A549 (cell line): ENCODE measurements at regions not wholly inside any gene's neighbourhood (a gene's known extent, or its start where the extent isn't known, plus 50 kb on each side); places are given as distances from the start of the nearest gene placed in this dataset.

Experiments
- ATAC-seq, 2 experiments: fragments of 200-7000 bp in 1 of 2; fragments of >200 bp in 1 of 2; cut with Nextera tagmentation in 1 of 2; cut with Tn5 transposase in 1 of 2; 3 replicates each; pipeline versions ENCODE4 v1.8.0 to v1.9.1; 2018 to 2020; ENCODE audit warnings: mild to moderate bottlenecking in 1 of 2, moderate library complexity in 1 of 2
- CTCF ChIA-PET: fragments of 300-600 bp; sonication (Branson Sonifier 250); formaldehyde crosslinking; extraction: SDS; loops from one replicate; lab custom pipeline; 2021; ENCODE audit warnings: antibody characterized with exemption, inconsistent platforms; lab: Yijun Ruan, JAX
- POLR2A ChIA-PET: fragments of 350-600 bp; formaldehyde crosslinking; extraction: SDS; loops from one replicate; lab custom pipeline; 2021; ENCODE audit warnings: antibody characterized with exemption, inconsistent platforms; lab: Yijun Ruan, JAX
- DNase-seq, 2 experiments: peaks; one replicate each; pipeline versions ENCODE4 v3.0.0 to v3.0.0-alpha.2; 2011 to 2016; ENCODE audit warnings: low read depth in 1 of 2, low spot score in 1 of 2
- FAIRE-seq: peaks from 2 replicates; lab custom pipeline; 2011; peaks lifted over from hg19 to GRCh38; lab: Jason Lieb, UNC
- H3K27ac ChIP-seq, 2 experiments: fragments of >200 bp; sonication (Bioruptor Twin); formaldehyde crosslinking; 3 replicates each; pipeline ENCODE4 v1.5.1; 2016 to 2017
- H3K4me1 ChIP-seq: fragments of >200 bp; sonication (Bioruptor Twin); formaldehyde crosslinking; 3 replicates; pipeline ENCODE4 v1.6.1; 2016
- H3K4me2 ChIP-seq: fragments of >200 bp; sonication (Bioruptor Twin); formaldehyde crosslinking; 3 replicates; pipeline ENCODE4 v1.6.1; 2016
- H3K4me3 ChIP-seq: fragments of >200 bp; sonication (Bioruptor Twin); formaldehyde crosslinking; 3 replicates; pipeline ENCODE4 v1.5.1; 2016
- H3K9me3 ChIP-seq: fragments of >200 bp; sonication (Bioruptor Twin); formaldehyde crosslinking; 3 replicates; pipeline ENCODE4 v1.6.1; 2016
- ATOH8 ChIP-seq: fragments of 250-450 bp; sonication (Bioruptor Pico); IDR thresholded peaks from 2 replicates; pipeline ENCODE4 v1.5.0; 2020; ENCODE audit warnings: low read depth, mild to moderate bottlenecking, moderate library complexity
- CEBPB ChIP-seq, 2 experiments: fragments of >200 bp in 1 of 2; sonication (Bioruptor Twin) in 1 of 2; formaldehyde crosslinking in 1 of 2; IDR thresholded peaks; 2 replicates each; pipeline ENCODE4 v1.6.1; 2012 to 2016
- CTCF ChIP-seq: fragments of >200 bp; sonication (Bioruptor Twin); formaldehyde crosslinking; IDR thresholded peaks from 3 replicates; pipeline ENCODE4 v1.5.1; 2016
- EHF ChIP-seq: fragments of 250-450 bp; sonication (Bioruptor Pico); IDR thresholded peaks from 2 replicates; pipeline ENCODE4 v1.5.0; 2020; ENCODE audit warnings: mild to moderate bottlenecking
- EHMT2 ChIP-seq: fragments of 200-600 bp; sonication (generic); IDR thresholded peaks from 2 replicates; pipeline ENCODE4 v1.6.1; 2016; ENCODE audit warnings: antibody characterized with exemption, low read depth, mild to moderate bottlenecking, moderate library complexity
- EP300 ChIP-seq, 2 experiments: fragments of >200 bp; sonication (Bioruptor Twin); formaldehyde crosslinking; IDR thresholded peaks; 2 replicates in 1 of 2; 3 replicates in 1 of 2; pipeline ENCODE4 v1.6.1; 2016 to 2017
- GATA3 ChIP-seq: IDR thresholded peaks from 2 replicates; pipeline ENCODE4 v1.6.1; 2012; ENCODE audit warnings: borderline replicate concordance
- HDAC2 ChIP-seq: fragments of 200-600 bp; sonication (generic); IDR thresholded peaks from 2 replicates; pipeline ENCODE4 v1.6.1; 2016
- HES2 ChIP-seq: fragments of >200 bp; sonication (Bioruptor Twin); formaldehyde crosslinking; IDR thresholded peaks from 2 replicates; pipeline ENCODE4 v1.6.1; 2016
- HEYL ChIP-seq: fragments of 250-450 bp; sonication (Bioruptor Pico); IDR thresholded peaks from 2 replicates; pipeline ENCODE4 v1.8.0; 2021; ENCODE audit warnings: mild to moderate bottlenecking, moderate library complexity
- HOXA7 ChIP-seq: fragments of 250-450 bp; sonication (Bioruptor Pico); IDR thresholded peaks from 2 replicates; pipeline ENCODE4 v1.5.0; 2020; ENCODE audit warnings: mild to moderate bottlenecking, moderate library complexity
- NFE2L2 ChIP-seq: fragments of 150-350 bp; conservative IDR thresholded peaks from 2 replicates; pipeline ENCODE4 v1.6.1; 2014; ENCODE audit warnings: low read length
- PHF8 ChIP-seq: fragments of 200-600 bp; sonication (generic); IDR thresholded peaks from 2 replicates; pipeline ENCODE4 v1.6.1; 2016; ENCODE audit warnings: low read depth, mild to moderate bottlenecking, antibody characterized with exemption, moderate library complexity, borderline replicate concordance
- POLR2AphosphoS2 ChIP-seq: conservative IDR thresholded peaks from 2 replicates; pipeline ENCODE4 v1.6.1; 2012; ENCODE audit warnings: low read length, improper control_type of control experiment, inconsistent platforms
- RAD21 ChIP-seq, 2 experiments: fragments of >200 bp in 1 of 2; sonication (Bioruptor Twin) in 1 of 2; formaldehyde crosslinking in 1 of 2; IDR thresholded peaks in 1 of 2; conservative IDR thresholded peaks in 1 of 2; 2 replicates in 1 of 2; 3 replicates in 1 of 2; pipeline ENCODE4 v1.6.1; 2012 to 2018; ENCODE audit warnings: inconsistent platforms in 1 of 2
- RARB ChIP-seq: fragments of 250-450 bp; sonication (Bioruptor Pico); IDR thresholded peaks from 2 replicates; pipeline ENCODE4 v1.8.0; 2021; ENCODE audit warnings: mild to moderate bottlenecking, moderate library complexity
- SMC3 ChIP-seq: fragments of >200 bp; sonication (Bioruptor Twin); formaldehyde crosslinking; IDR thresholded peaks from 3 replicates; pipeline ENCODE4 v1.6.1; 2018; ENCODE audit warnings: inconsistent platforms
- TFCP2L1 ChIP-seq: fragments of 250-450 bp; sonication (Bioruptor Pico); IDR thresholded peaks from 2 replicates; pipeline ENCODE4 v1.5.0; 2021; ENCODE audit warnings: mild to moderate bottlenecking
- ZNF302 ChIP-seq: fragments of 250-450 bp; sonication (Bioruptor Pico); IDR thresholded peaks from 2 replicates; pipeline ENCODE4 v1.9.0; 2021; ENCODE audit warnings: inconsistent platforms, mild to moderate bottlenecking, moderate library complexity
- WGBS: methylation state at CpG from one replicate; pipeline ENCODE4 v1.1.6; 2017; ENCODE audit errors: missing lambda C conversion rate; 5-methylcytosine and 5-hydroxymethylcytosine counted together

GRCh38 chr3:14303336-14304100, 98.9 kb upstream of the SLC6A6 start:
- Histone ChIP-seq H3K4me2 (no peak overlapping the region), H3K4me1 (no peaks in the 10 kb centered on the region), H3K27ac (no peak overlapping the region)
- no peak for ATAC-seq
- WGBS, result 47% methylated on average over 7 of the region's 7 CpGs
- ChIA-PET CTCF (interaction anchor here (0.7 to 1.6 kb wide), 2 partner anchors 15 to 164 kb away, joined by 3 read pairs; no protein-coding TSS in a partner anchor), POLR2A (no interaction called here)
- no peak for FAIRE-seq
- TF ChIP-seq NFE2L2 (no peak), EHMT2 (no peak), RAD21 (conservative IDR thresholded peaks at IDR 0.05 in 1 of 2, IDR thresholded peaks at IDR 0.05 in 1 of 2) (no peak), POLR2AphosphoS2 (no peak), HEYL (CRISPR knock-in tag) (no peak), EHF (no peak), GATA3 (no peak)
- TF ChIP-seq, all 56 proteins: peak for 0
- Histone ChIP-seq H3K4me3 (no peak overlapping the region), H3K9me3 (no peaks in the 10 kb centered on the region)
- no peak for DNase-seq

GRCh38 chr3:14304101-14305045, 98.0 kb upstream of the SLC6A6 start:
- ChIA-PET POLR2A (no interaction called here), CTCF (interaction anchor here (0.5 to 1.6 kb wide), 2 partner anchors 16 to 181 kb away, joined by 3 read pairs; no protein-coding TSS in a partner anchor)
- WGBS, result 58% methylated on average over 9 of the region's 9 CpGs
- DNase-seq (no peak), FAIRE-seq (no peak), ATAC-seq (no peak)
- H3K9me3 ChIP-seq, result peaks cover 4% of the 10 kb centered on the region; the same call in 2 of the 3 replicates
- no peak overlapping the region for H3K4me3 ChIP-seq
- H3K4me1 ChIP-seq, result no peaks in the 10 kb centered on the region
- H3K27ac ChIP-seq, result no peak overlapping the region
- no peak overlapping the region for H3K4me2 ChIP-seq
- TF ChIP-seq CTCF (no peak), PHF8 (no peak), ATOH8 (no peak), HDAC2 (no peak), RARB (CRISPR knock-in tag) (no peak), EP300 (IDR thresholded peaks at IDR 0.05) (no peak), EHMT2 (no peak), HOXA7 (CRISPR knock-in tag) (no peak), CEBPB (IDR thresholded peaks at IDR 0.05) (no peak)

GRCh38 chr3:14305324-14305723, 97.1 kb upstream of the SLC6A6 start:
- DNase-seq (no peak), FAIRE-seq (no peak), ATAC-seq (no peak)
- H3K9me3 ChIP-seq, result peaks cover 10% of the 10 kb centered on the region; the same call in 2 of the 3 replicates
- H3K4me2 ChIP-seq, result no peak overlapping the region
- TF ChIP-seq ZNF302 (CRISPR knock-in tag) (no peak), HES2 (no peak), SMC3 (no peak), TFCP2L1 (CRISPR knock-in tag) (no peak)
- H3K27ac ChIP-seq, result no peak overlapping the region
- no peaks in the 10 kb centered on the region for H3K4me1 ChIP-seq
- H3K4me3 ChIP-seq, result no peak overlapping the region
- POLR2A ChIA-PET, result no interaction called here
- 70% methylated on average over 8 of the region's 8 CpGs for WGBS
- CTCF ChIA-PET, result interaction anchor here (0.5 kb wide), 1 partner anchor 182 kb away, joined by 3 read pairs; no protein-coding TSS in a partner anchor
